SKM-1 (cell line): ENCODE measurements at regions not wholly inside any gene's neighbourhood (a gene's known extent, or its start where the extent isn't known, plus 50 kb on each side); places are given as distances from the start of the nearest gene placed in this dataset.
"Not testable (repeated sequence)": the region's sequence is repeated elsewhere in the genome, so short reads cannot be mapped to it uniquely, and the experiment has no call there.

Experiments used
- DNase-seq: peaks from one replicate; lab custom pipeline; 2025; ENCODE audit not compliant: unreplicated experiment; lab: John Stamatoyannopoulos, UW

DNA sequence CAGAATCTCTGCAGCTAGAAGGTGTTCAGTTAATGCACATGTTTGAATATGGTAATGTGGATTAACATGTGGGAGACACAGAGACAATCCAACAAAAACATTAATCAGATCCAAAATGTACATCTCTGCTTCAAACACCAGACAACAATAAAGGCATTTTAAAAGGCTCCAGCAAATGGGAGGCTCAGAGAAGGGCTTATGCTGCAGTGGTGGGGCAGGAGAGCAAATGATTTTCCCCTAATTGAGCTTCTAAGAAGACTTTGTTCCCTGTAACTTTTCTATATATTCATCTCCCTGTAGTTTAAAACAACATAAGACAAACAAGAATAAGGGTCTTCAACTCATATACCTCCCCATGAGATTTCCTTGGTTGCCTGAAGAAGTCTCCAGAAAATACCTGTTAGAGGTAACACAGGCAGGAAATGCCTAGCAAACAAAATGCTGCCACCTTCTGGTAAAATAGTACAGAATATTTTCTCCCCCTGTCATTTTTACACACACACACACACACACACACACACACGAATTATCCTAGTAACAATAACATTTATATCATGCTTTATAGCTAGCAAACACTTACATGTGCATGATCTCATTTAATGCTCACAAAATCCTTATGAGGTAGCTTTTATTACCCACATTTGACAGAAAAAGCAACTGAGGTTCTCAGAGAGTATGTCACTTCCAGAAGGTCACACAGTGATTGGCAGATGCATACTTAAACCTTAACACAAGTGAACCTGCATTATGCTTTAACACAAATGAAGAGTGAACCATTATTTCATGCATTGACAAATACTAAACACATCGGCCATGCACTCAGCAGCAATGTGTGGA, 123.4 kb upstream of the MB21D2 start:
- DNase-seq, result peak; percentile 43

DNA sequence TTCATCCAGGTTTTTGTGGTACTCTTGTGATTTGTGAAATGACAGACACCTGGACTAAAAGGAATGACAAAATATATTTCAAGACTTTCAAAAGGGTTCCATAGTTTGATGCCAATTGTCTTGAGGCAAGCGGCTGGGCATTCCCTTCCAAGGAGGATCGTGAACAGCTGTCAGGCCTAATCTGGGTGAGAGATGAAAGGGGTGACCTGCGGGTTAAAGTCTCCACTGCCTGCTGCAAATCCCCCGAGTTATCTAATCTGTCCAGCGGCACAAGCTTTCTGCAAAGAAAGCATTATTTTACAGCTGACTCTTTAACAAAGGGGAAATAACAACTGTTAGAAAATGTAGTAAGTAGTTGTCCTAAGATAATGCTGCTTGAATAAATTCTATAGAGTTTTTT, 128.7 kb upstream of the MB21D2 start:
- DNase-seq, result no peak

DNA sequence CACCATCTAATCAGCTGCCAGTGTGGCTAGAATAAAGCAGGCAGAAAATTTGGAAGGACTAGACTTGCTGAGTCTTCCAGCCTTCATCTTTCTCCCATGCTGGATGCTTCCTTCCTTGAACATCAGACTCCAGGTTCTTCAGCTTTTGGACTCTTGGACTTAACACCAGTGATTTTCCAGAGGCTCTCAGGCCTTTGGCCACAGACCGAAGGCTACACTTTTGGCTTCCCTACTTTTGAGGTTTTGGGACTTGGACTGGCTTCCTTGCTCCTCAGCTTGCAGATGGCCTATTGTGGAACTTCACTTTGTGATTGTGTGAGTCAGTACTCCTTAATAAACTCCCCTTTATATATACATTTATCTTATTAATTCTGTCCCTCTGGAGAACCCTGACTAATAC, 129.8 kb upstream of the MB21D2 start:
- DNase-seq, result not testable (repeated sequence)

DNA sequence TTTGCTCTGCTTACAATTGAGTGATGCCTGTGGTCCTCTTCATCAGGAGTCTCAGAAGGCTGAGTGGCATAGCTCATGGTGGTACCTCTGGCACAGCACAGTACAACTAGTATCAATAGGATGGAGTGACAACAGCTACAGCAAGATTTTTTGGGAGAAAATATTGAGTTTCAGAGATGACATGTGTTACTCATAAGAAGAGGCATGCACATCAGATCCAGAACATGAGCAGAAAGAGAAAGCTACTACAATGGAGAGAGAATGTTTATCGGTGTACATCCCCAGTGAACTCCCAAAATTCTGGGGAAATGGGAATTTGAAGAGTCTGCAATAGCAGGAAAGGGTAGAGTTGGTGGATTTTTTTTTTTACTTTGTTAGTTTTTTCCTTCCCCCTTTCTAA, 130.5 kb upstream of the MB21D2 start:
- DNase-seq, result no peak

DNA sequence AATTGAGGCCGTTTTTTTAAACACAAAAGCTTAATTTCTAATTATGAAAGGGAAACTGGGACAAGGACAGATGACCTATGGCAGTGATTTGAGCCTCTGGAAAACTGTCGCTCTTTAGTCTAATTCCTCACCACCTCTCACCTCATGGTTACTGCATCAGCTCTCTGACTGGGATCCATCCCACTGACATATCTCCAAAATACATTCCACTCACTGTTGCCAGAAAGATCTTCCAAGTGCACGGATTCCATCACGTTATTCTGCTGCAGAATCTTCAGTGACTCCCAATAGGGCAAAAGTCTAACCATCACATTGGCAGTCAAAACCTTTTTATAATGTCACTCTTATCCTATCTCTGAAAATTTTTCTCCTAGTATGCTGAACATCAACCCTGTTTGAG, 132.3 kb upstream of the MB21D2 start:
- no peak for DNase-seq

DNA sequence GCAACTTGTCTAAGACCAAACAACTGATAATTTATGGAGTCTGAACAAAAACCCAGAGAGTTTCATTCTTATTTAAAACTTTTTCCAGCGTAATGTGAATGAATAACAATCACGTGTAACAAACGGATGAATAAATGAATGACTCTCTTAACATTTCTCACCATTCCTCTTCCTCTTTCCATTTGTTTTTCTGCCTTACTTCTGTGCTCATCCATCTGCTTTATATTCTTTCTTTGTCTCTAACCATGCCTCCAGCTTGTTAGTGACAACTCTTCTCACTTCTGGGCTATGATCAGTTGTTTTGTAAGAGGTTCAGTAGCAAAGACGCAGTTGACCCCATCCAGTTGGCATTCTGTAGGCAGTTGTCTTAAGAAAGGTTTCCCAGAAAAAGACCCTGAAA, 133.7 kb upstream of the MB21D2 start:
- DNase-seq, result no peak

DNA sequence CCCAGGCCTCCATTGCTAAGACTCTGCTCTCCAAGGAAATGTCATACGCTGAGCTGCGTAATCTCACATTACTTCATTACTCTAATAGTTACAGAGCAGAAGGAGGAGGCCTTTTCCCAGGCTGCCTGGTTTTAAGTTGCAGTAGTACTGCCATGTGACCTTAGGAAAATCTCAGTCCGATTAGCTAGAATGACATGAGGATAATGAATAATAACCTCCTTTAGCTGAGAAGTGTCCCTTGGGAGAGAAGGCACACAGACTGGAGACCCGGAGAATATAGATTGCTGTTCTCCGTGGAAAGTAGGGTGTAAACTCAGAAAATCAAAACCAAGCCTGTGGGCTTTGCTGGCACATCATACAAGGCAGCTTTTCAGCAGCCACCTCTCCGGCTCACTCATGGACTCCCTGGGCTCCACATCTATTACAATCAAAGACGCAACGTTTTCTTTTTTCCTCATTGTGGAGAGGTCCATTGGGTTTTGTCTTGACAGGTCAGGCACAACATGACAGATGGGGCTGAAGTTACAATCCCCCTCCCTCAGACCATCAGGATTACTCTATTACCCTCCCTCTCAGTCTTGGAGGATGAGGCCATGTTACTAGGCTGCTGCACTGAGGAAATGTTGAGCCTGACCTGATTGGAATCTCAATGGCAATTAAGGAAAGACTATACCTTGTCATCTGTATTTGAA, 134.8 kb upstream of the MB21D2 start:
- no peak for DNase-seq

DNA sequence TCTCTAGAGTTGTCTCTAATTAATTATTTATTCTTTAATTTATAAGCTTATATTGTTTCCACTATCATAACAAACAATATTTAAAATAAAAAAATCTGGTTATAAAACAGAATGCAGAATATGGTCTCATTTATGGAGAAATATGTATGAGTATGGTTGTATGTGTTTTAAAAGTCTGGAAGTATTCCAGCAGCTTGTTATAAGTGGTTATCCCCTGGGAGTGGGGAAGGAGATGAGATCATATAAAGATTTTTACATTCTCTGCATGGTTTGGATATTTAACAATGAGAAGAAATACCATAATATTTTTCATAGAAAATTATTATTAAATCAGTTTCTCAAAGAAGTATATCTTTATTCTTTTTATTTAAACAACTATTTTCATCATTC, 135.4 kb upstream of the MB21D2 start:
- no peak for DNase-seq

DNA sequence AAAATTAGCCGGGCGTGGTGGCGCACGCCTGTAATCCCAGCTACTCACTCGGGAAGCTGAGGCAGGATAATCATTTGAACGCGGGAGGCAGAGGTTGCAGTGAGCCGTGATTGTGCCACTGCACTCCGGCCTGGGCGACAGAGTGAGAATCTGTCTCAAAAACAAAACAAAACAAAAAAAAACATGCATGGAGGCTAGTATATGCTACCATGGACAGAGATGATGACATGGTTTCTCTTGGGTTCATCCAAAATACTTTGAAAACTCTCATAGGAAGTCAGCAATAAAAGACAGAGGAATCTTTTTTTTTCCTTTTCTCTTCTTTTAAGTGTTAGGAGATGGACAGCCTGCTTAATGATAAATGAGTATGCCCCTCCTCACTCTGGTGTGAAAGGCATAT, 137.7 kb upstream of the MB21D2 start:
- DNase-seq, result no peak

DNA sequence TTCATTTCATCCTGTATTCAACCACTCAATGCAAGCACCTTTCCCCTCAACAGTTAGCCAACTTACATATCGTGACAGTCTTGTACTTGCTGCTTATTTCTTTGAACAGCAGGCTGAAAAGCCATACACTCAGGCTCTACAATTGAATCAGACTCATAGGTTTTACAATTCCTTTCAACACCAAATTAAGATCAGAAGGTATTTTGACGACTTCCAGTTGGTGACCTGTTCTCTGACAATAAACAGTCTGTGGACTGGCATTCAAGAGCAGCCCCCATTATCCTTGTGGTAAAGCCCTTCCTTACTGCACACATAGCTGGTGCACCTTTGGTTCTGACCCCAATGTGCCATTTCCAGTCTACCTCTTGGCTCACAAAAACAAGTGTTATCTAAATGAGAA, 140.0 kb upstream of the MB21D2 start:
- no peak for DNase-seq

DNA sequence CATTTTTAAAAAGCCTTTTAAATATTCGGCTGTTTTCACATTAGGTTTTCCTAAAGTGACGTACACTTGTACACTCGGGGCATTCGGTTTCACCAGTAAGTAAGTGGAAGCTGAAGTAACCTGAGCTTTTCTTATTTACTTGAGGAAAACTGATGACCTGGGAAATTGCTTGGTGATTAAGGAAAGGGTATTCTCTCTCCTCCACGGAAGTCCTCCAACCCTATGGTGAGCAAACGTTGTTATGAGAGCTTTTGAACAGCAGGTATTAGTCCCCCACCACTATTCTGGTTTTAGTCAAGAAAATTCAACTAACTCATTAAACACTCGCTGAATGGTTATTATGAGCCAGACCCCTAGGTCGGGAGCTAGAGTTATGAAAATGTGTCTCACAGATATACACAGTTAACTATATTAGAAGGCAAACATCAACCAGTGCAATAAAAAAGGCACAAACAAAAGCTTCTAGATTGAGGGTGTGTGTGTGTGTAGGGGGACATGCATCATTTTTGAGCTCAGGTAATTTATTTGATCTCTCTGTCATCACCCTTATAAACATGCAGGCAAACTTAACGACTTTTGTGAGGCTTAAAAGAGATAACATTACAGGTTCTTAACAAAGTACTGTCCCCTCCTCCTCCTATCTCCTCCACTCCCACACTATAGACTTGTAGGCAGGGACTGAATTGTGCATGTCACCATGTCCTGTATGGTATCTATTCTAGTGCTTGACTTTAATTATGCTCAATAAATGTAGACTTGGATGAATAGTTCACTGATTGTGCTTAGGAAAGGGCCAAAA, 143.3 kb upstream of the MB21D2 start:
- no peak for DNase-seq

DNA sequence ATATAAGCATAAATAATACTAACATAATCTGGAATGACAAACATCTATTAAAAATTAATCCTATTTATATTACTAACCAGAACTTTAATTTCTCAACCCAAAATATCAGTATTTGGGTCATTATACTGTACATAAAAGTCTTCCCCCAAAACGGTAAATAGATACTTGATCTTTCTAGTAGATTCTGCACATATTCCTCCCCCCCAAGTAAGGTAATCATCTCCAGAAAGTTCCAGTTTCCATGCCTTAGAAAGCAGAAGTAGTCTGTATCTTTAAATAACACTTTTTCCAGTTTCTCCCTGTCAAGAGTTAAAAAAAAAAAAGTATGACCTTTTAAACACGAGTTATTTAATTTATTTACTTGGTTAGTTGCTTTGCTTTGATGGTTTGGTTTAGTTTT, 150.7 kb upstream of the MB21D2 start:
- DNase-seq, result no peak

DNA sequence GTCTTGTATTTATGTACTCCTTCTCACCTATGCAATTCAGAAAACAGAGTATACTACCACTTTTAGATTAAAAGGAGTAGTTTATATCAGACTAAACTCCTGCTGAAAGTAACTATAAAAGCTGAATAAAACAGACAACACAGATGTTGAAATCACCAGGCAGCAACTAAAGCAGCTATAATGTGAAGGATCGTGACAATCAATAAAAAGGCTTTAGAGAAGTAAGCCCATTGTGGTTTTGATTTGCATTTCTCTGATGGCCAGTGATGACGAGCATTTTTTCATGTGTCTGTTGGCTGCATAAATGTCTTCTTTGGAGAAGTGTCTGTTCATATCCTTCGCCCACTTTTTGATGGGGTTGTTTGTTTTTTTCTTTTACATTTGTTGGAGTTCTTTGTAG, 152.1 kb upstream of the MB21D2 start:
- DNase-seq, result not testable (repeated sequence)

DNA sequence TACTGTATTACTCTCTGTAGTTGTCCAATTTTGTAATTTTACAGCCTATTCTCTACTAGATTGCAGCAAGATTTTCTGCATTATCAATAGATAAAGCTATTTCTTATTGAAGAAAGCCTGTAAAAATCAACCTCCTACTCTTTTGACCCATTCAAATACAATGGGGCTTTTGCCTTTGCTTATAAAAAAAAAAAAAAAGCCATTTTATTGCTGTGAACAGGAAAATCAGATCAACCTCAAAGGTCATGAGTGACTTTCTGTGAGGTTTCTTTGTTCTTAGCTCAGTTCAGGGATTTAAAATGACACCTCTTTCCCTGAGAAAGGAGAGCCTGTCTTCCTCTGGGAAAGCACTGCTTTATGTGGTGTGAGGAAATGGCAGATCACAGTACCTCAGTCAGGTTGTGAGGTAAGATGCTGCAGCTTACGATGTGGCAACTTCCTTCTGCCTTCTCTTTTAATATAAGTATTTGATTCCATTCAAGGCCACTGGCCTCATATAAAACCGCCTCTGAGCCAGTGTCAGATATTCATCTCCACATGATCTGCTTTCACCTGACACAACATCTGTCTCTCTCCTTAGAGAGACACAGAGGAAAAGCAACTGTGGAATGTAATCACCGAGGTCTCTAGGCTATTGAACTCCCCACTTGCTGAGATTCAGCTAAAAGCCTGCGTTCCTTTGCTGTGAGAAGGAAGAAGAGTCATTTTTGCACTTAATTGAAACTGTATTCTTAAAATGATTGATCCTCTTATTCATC, 161.5 kb upstream of the MB21D2 start:
- DNase-seq, result no peak

DNA sequence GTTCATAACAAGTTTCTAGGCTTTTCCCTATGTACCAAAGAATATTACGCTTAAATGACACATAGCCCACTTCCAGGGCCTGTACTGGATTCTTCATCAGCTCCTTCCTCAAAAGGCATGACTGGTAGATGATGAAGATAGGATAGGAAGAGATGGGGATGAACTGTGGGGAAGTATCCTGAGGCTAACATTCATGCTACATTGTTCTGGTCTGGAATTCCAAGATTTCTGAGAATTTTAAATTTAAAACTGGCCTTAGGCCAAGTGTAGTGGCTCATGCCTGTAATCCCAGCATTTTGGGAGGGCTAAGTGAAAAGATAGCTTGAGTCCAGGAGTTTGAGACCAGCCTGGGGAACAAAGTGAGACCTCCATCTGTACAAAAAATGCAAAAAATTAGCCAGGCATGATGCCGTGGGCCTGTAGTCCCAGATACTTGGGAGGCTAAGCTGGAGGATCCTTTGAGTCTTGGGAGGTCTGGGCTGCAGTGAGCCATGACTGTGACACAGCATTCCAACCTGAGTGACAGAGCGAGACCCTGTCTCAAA, 160.1 kb upstream of the PLAAT1 start:
- DNase-seq, result no peak

DNA sequence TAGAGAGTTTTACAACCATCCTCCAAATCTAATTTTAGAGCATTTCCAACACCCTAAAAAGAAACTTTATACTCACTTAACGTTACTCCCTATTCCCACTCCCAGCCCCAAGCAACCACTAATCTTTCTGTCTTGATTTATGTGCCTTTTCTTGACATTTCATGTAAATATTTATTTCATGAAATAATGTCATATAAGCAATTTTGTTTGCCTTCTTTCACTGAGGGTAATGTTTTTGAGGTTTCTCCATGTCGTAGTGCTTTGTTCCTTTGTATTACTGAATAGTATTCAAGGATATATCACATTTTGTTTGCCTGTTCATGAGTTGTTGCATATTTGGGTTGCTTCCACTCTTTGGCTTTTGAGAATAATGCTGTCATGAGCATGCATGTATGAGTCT, 155.4 kb upstream of the PLAAT1 start:
- no peak for DNase-seq

DNA sequence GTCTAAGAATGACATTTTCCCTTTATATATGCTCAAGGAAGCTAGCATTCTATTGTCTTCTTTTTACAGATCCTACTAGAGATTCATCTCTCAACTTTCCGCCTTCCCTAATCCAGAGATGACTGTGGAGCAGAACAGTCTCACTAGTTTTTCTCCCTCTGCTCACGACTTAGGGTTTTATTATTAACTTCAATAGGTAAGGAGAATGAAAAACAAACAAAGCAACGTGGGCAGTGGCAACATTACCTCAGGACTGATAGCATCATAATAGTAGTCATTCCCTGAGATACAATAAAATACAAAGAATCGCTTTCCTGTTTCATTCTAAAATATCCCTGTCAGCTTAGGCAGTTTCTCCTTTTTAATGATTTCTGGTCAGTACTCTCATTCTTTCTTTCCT, 154.3 kb upstream of the PLAAT1 start:
- no peak for DNase-seq

DNA sequence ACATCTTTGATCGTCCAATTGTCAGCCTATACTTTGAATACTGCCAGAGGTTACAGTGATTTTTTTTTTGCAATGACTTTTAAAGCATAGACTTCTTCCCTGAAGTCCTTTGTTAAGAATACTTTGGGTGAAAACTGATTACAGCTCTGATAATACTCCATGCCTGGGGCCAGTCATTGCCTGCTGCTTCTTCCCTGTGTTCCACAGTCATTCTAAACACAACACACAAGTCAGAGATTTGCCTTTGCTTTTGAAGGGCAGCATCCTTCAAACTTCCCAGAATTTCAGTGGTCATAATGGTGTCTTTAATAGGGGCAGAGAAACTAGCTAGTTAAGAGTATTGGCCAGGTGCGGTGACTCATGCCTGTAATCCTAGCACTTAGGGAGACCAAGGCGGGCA, 153.7 kb upstream of the PLAAT1 start:
- no peak for DNase-seq

DNA sequence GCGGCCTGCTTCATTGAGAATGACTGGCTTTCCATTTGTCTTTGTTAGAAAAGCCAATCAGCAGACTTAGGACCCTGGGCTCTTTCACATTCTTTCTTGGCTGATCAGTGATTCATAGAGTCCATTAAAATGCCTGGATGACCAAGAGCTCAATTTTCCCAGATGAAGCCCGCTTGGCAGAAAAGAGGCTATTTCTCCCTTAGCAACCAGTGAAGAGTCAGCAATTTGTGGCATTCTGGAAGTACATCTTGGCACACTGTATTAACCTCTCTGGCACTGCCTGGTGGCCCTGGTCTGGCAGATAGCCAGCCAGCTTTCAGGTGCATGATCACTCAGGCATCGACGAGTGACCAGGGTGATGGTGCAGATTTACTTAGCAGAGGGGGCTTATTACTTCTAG, 145.7 kb upstream of the PLAAT1 start:
- DNase-seq, result no peak

DNA sequence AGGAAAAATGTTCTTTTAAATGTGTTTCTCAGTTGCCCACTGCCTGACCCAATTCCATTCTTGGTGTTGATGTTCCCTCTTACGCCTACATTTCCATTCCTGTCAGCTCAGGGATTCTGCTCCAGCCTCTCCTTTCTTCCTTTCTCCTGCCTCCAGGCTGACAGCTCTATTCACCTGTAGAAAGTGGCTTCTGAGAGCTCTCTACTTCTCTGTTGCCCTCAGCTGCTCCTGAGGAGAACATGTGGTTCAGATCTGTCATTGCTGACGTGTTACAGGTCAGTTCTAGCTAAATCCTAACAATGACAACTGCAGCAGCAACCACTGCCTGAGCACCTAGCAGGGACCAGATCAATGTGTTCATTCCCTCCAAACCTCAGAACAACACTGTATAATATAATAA, 144.9 kb upstream of the PLAAT1 start:
- no peak for DNase-seq
